Spleen (tissue), 7 donors: ENCODE measurements at regions not wholly inside any gene's neighbourhood (a gene's known extent, or its start where the extent isn't known, plus 50 kb on each side); places are given as distances from the start of the nearest gene placed in this dataset.

ENCODE experiments used
- CTCF ChIP-seq, 11 experiments: fragments of 200-600 bp in 7 of 11; fragments of 450-650 bp in 4 of 11; sonication (generic) in 4 of 11; IDR thresholded peaks in 8 of 11; conservative IDR thresholded peaks in 3 of 11; 1 replicate in 7 of 11; 2 replicates in 4 of 11; pipeline versions ENCODE4 v1.4.0 to v1.8.0; 2016 to 2021; ENCODE audit warnings: antibody characterized with exemption in 11 of 11, inconsistent platforms in 4 of 11, mild to moderate bottlenecking in 1 of 11
- POLR2A ChIP-seq, 3 donors: fragments of 450-650 bp; IDR thresholded peaks; one replicate each; pipeline ENCODE4 v1.5.1; 2017; ENCODE audit warnings: antibody characterized with exemption in 3 of 3, mild to moderate bottlenecking in 1 of 3
- POLR2AphosphoS5 ChIP-seq, 3 donors: sonication (generic); formaldehyde crosslinking; IDR thresholded peaks; one replicate each; pipeline ENCODE4 v1.5.1; 2017; ENCODE audit warnings: antibody characterized with exemption in 3 of 3
- donor health status: DM: no; HTN: no; CAD: no; lungs with moderate emphysema.
- donor health status: DM: no; HTN: no; CAD: no.
- donor health status: DM: no; HTN: no; CAD: no.

- TF ChIP-seq POLR2AphosphoS5 (IDR thresholded peaks at IDR 0.05) = no peak
- TF ChIP-seq CTCF (IDR thresholded peaks at IDR 0.05 in 8 of 11, conservative IDR thresholded peaks at IDR 0.05 in 3 of 11) = no peak
- TF ChIP-seq POLR2A (IDR thresholded peaks at IDR 0.05) = no peak
These were observed 531.4 kb upstream of the CNTNAP5 start for GRCh38 chr2:123493687-123494086.
